D721Med (cell line): ENCODE measurements at regions not wholly inside any gene's neighbourhood (a gene's known extent, or its start where the extent isn't known, plus 50 kb on each side); places are given as distances from the start of the nearest gene placed in this dataset.

Source experiments
- DNase-seq: peaks from one replicate; pipeline ENCODE4 v3.0.0; 2011; ENCODE audit warnings: low spot score; ENCODE audit not compliant: insufficient read length
- FAIRE-seq: peaks from 2 replicates; lab custom pipeline; 2011; peaks lifted over from hg19 to GRCh38; lab: Jason Lieb, UNC
- CTCF ChIP-seq: IDR thresholded peaks from 2 replicates; pipeline ENCODE4 v1.5.1; 2012; ENCODE audit warnings: mild to moderate bottlenecking, control low read depth; ENCODE audit not compliant: insufficient read depth; ENCODE audit errors: missing control alignments

DNA sequence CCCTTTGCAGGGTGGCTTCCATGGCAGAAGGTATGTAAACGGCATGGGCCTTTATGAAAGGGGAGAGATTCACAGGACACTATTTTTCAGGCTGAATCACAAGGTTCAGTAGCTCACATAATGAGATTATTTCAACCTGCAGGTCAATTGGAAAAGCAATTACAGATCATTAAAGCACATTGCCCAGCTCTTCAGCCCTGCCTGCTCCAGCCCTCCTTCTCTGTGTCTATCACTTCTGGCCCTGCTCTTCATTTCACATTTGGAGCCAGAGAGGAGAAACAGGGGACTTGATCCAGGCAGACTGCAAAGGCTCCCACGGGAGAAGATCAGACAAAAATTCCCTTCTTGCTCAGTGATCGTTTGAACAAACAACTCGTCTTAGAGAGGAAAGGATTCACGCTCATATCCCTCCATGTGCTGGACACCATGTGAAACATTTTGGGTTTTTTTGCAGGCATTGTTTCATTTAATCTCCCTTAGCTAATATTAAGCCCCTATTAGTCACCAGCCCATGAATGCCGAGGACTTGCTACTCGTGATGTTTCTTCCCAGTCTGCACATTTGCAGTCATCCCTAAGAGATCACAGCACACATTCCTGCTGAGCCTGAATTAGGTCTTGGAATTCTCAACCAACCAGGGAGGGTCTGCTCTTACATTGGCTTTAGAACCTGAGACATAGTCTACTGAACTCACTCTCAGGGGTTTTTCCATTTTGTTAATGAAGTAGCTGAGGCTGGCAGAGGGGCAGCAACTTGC, 443.9 kb upstream of the CCL2 start:
- DNase-seq (no peak), FAIRE-seq (no peak)
- TF ChIP-seq CTCF: no peak

DNA sequence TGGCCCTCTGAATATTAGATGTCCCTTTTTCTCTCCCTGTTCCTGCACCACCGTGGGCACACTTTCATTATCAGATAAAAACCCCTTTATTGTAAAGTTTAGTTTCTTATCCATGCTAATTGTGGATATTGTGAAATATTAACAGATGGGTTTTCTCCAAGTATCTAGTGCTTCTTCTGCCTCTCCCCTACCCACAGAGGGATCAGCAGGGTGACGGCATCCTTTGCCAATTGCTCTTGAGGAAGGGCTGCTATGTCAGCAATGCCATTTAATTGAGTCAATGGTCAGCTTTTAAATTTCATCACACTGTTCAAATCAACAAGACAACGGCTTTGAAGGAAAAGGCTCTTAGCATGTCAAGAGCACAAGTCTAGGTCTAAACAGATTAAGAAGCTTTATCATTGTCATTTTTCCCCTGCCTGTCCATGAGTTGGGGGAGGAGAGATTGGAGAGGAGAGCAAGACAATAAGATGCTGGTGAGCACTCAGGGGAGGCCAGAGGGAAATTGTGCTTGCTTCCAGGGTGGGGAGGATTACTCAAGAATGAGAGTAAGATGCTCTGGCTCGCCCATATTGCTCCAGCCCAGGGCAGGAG, 443.0 kb upstream of the CCL2 start:
- no peak for TF ChIP-seq CTCF
- DNase-seq (no peak), FAIRE-seq (no peak)

- TF ChIP-seq CTCF: no peak
- FAIRE-seq (no peak), DNase-seq (no peak)
These were observed 440.2 kb upstream of the CCL2 start for GRCh38 chr17:33814852-33815251.

DNA sequence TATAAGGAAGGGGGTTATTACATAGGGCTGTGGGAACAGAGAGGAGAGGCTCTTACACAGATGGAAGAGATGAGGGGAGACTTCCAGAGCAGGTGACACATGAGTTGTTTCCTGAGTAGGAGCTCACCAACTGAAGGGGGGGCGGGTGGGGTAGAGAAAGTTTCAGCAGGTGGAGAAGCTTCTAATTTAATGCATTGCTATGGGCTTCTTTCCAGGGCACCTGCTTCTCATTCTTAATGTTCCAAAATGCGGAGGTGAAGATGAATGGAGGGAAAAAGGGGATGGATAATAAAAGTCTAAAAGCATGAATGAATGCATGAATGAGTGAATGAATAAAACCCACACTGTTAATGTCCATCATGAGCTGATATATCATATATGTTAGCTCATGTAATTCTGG, 439.0 kb upstream of the CCL2 start:
- FAIRE-seq: no peak
- DNase-seq: no peak
- no peak for TF ChIP-seq CTCF

DNA sequence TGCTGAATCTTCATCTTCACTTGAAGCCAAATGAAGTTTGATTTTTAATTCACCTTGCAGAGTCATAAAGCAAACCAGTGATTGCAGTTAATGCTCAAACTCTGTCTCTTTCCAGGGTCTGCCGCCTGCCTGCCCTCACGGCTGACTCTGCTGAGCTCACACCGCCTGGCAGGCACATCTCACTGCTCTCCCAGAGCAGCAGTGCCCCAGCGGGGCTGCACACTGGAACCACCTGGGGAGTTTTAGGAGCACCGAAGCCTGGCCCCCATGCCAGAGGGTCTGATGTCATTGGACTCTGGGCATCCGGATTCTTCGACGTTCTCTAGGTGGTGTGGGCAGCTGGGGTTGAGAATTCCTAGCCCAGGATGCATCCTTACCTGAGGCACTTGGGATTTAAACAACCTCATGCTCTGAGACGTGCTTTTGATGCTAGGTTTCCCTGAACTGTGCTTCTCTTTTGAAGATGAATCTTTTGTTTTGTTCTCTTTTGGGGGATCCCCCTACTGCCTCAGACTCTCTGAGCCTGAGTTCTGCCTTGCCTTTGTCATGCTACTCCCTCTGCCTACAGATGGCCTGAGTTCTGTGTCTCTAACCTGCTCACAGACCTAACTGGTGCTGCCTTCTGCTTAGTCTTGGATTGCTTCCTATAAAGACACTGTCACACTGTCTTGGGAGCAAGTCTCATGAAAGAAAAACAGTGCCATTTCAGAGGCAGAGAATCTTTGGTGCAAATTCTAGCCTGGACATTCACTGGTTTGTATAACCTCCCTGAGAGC, 438.1 kb upstream of the CCL2 start:
- DNase-seq (no peak), FAIRE-seq (no peak)
- TF ChIP-seq CTCF: no peak

- FAIRE-seq (no peak), DNase-seq (no peak)
- TF ChIP-seq CTCF: no peak
These were observed 435.5 kb upstream of the CCL2 start for GRCh38 chr17:33819539-33819938.
